Uterus (tissue), 3 donors: ENCODE measurements at regions not wholly inside any gene's neighbourhood (a gene's known extent, or its start where the extent isn't known, plus 50 kb on each side); places are given as distances from the start of the nearest gene placed in this dataset.

ENCODE experiments used
- DNase-seq, 2 donors: peaks; one replicate each; pipeline ENCODE4 v3.0.0-alpha.2; 2019 to 2020
- H3K27ac ChIP-seq, 2 donors: fragments of 200-600 bp; sonication (generic); 1 replicate in 1 of 2; 2 replicates in 1 of 2; pipeline ENCODE4 v1.5.1; 2016 to 2018
- H3K27me3 ChIP-seq, 2 donors: fragments of 200-600 bp; sonication (generic); one replicate each; pipeline ENCODE4 v1.5.1; 2018 to 2019; ENCODE audit warnings: control low read depth in 1 of 2
- H3K36me3 ChIP-seq, 2 donors: fragments of 200-600 bp; sonication (generic); one replicate each; pipeline ENCODE4 v1.5.1; 2019; ENCODE audit warnings: control low read depth in 1 of 2
- H3K4me1 ChIP-seq, 2 donors: fragments of 200-600 bp; sonication (generic); one replicate each; pipeline ENCODE4 v1.5.1; 2018 to 2019; ENCODE audit warnings: control low read depth in 1 of 2
- H3K4me3 ChIP-seq, 2 donors: fragments of 200-600 bp; sonication (generic); 1 replicate in 1 of 2; 2 replicates in 1 of 2; pipeline ENCODE4 v1.5.1; 2018 to 2019; ENCODE audit warnings: mild to moderate bottlenecking in 1 of 2
- H3K9me3 ChIP-seq, 2 donors: fragments of 200-600 bp; sonication (generic); one replicate each; pipeline ENCODE4 v1.5.1; 2019; ENCODE audit warnings: control low read depth in 1 of 2
- POLR2A ChIP-seq, 2 donors: fragments of 450-650 bp; IDR thresholded peaks; one replicate each; pipeline ENCODE4 v1.6.1; 2016; ENCODE audit warnings: antibody characterized with exemption in 2 of 2, mild to moderate bottlenecking in 1 of 2, moderate library complexity in 1 of 2
- intact Hi-C: fragments of 100-400 bp; cut with DNase I; formaldehyde crosslinking; loops from one replicate; pipeline ENCODE4 v1.15.1; 2023; ENCODE audit warnings: low total_unique reads
- TF ChIP-seq, protein P1 (sequence below), 4 experiments: fragments of 200-600 bp in 2 of 4; fragments of 450-650 bp in 2 of 4; sonication (generic) in 2 of 4; IDR thresholded peaks; one replicate each; pipeline ENCODE4 v1.5.1; 2016 to 2019; ENCODE audit warnings: antibody characterized with exemption in 4 of 4, mild to moderate bottlenecking in 2 of 4, moderate library complexity in 1 of 4
- donor health status: DM: yes; HTN: yes; CAD: no.

- Histone ChIP-seq H3K4me3 (no peak overlapping the region), H3K36me3 (no peaks in the 10 kb centered on the region), H3K27ac (no peak overlapping the region), H3K27me3 (no peaks in the 10 kb centered on the region), H3K4me1 (no peaks in the 10 kb centered on the region), H3K9me3 (no peaks in the 10 kb centered on the region)
- intact Hi-C loops: no loop called here
- DNase-seq: no peak
- TF ChIP-seq, protein P1, sequence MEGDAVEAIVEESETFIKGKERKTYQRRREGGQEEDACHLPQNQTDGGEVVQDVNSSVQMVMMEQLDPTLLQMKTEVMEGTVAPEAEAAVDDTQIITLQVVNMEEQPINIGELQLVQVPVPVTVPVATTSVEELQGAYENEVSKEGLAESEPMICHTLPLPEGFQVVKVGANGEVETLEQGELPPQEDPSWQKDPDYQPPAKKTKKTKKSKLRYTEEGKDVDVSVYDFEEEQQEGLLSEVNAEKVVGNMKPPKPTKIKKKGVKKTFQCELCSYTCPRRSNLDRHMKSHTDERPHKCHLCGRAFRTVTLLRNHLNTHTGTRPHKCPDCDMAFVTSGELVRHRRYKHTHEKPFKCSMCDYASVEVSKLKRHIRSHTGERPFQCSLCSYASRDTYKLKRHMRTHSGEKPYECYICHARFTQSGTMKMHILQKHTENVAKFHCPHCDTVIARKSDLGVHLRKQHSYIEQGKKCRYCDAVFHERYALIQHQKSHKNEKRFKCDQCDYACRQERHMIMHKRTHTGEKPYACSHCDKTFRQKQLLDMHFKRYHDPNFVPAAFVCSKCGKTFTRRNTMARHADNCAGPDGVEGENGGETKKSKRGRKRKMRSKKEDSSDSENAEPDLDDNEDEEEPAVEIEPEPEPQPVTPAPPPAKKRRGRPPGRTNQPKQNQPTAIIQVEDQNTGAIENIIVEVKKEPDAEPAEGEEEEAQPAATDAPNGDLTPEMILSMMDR (IDR thresholded peaks at IDR 0.05): no peak
- TF ChIP-seq POLR2A (IDR thresholded peaks at IDR 0.05): no peak
Observed at GRCh38 chr18:68072744-68073143, 556.2 kb upstream of the DSEL start.

GRCh38 chr18:68060871-68061270 is 544.4 kb upstream of the DSEL start:
- TF ChIP-seq, protein P1 (IDR thresholded peaks at IDR 0.05): no peak
- no peak for TF ChIP-seq POLR2A (IDR thresholded peaks at IDR 0.05)
- intact Hi-C loops: no loop called here
- Histone ChIP-seq H3K4me1 (no peaks in the 10 kb centered on the region), H3K27ac (no peak overlapping the region), H3K36me3 (no peaks in the 10 kb centered on the region), H3K27me3 (no peaks in the 10 kb centered on the region), H3K4me3 (no peak overlapping the region), H3K9me3 (no peaks in the 10 kb centered on the region)
- no peak for DNase-seq

DNA sequence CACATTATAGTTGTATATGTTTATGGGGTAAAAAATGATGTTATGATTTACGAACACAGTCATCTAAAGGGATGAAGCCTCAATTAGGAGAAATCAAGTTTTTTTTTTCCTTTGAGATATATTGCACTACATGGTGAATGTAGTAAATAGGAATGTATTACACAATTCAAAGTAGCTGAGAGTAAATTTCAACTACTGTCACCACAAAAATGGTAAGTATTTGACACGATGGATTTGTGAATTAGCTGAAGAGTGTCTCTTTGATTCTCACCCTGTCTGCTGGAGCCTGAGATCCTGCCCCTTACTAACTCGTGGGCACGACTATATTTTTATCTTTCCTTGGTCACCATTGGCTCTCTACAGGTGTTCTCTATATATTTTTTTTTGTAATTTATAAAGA is 540.4 kb upstream of the DSEL start:
- H3K4me3 ChIP-seq: no peak overlapping the region
- TF ChIP-seq, protein P1 (IDR thresholded peaks at IDR 0.05): no peak
- TF ChIP-seq POLR2A (IDR thresholded peaks at IDR 0.05): no peak
- H3K36me3 ChIP-seq: no peaks in the 10 kb centered on the region
- no peak overlapping the region for H3K27ac ChIP-seq
- no peaks in the 10 kb centered on the region for H3K27me3 ChIP-seq
- DNase-seq: no peak
- intact Hi-C loops: no loop called here
- H3K9me3 ChIP-seq: no peaks in the 10 kb centered on the region
- no peaks in the 10 kb centered on the region for H3K4me1 ChIP-seq

DNA sequence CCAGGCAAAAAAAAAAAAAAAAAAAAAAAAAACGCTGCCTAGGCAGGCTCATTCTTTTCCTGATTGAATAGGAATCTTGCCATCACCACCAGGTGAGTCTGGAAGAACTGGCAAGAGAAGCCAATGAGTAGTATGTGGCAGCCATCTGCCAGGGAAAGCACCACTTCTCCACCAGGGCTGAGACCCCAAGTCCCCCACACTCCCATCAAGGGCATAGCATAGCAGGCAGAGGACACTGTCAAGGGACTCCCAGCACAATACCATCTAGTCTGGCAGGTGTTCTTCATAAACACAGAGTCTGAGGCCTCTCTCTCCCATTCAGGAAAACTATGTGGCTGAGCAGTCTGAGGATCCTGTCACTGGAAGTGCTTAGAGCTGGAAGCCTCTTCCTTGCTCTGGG is 538.1 kb upstream of the DSEL start:
- Histone ChIP-seq H3K36me3 (no peaks in the 10 kb centered on the region), H3K9me3 (no peaks in the 10 kb centered on the region), H3K4me3 (no peak overlapping the region), H3K4me1 (no peaks in the 10 kb centered on the region), H3K27me3 (no peaks in the 10 kb centered on the region), H3K27ac (no peak overlapping the region)
- DNase-seq: no peak
- intact Hi-C loops: no loop called here
- TF ChIP-seq POLR2A (IDR thresholded peaks at IDR 0.05): no peak
- TF ChIP-seq, protein P1 (IDR thresholded peaks at IDR 0.05): no peak

DNA sequence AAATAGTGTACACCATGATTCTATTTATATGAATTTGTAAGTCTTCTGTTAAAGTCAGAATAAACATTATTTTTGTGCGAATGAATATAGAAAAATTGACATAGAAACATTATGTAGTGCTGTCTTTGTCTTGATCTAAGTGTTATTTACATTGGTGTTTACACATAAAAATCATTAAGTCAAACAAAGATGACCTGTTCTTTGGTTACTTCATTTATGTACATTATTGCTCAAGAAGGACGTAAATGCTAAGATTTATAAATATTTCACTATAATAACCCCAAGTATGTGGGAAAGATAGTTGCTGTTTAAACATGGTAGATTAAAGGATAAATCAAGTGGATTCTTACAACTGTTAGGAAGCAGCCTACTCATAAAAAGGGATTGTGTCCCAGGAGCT is 536.8 kb upstream of the DSEL start:
- Histone ChIP-seq H3K27me3 (no peaks in the 10 kb centered on the region), H3K4me3 (no peak overlapping the region), H3K9me3 (no peaks in the 10 kb centered on the region), H3K27ac (no peak overlapping the region), H3K36me3 (no peaks in the 10 kb centered on the region), H3K4me1 (no peaks in the 10 kb centered on the region)
- no peak for TF ChIP-seq POLR2A (IDR thresholded peaks at IDR 0.05)
- TF ChIP-seq, protein P1 (IDR thresholded peaks at IDR 0.05): no peak
- intact Hi-C loops: no loop called here
- DNase-seq: no peak
